ENCODE measurements at regions not wholly inside any gene's neighbourhood (a gene's known extent, or its start where the extent isn't known, plus 50 kb on each side); places are given as distances from the start of the nearest gene placed in this dataset.
"Not testable (repeated sequence)": the region's sequence is repeated elsewhere in the genome, so short reads cannot be mapped to it uniquely, and the experiment has no call there.

GRCh38 chr13:34165158-34165557 is 347.2 kb downstream of the RFC3 start:
- DNase-seq (ENCODE audit: low read depth in 2 of 2): no peak

- no peak for DNase-seq (ENCODE audit: low read depth in 2 of 2)
These were observed 348.5 kb downstream of the RFC3 start for GRCh38 chr13:34166406-34166805.

GRCh38 chr13:34167347-34167746 is 349.4 kb downstream of the RFC3 start:
- no peak for DNase-seq (ENCODE audit: low read depth in 2 of 2)

DNA sequence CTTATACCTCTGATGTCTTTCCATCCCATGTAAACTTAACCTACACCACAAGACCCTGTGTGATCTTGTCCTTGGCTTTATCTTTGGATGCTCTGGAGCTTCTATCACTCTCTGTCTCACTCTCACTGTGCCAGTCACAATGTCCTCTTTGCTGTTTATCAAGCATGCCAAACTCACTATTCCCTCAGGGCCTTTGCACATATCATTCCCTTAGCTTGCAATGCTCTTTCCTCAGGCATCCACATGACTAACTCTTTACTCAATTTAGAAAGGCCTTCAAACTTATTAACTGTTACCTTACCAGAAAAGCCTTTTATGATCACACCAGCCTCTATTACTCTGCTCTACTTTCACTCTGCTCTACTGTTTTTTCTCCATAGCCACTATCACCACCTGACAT is 354.1 kb downstream of the RFC3 start:
- DNase-seq (ENCODE audit: low read depth in 2 of 2): no peak

- peak; percentile 45 to 54 for DNase-seq (ENCODE audit: low read depth in 2 of 2)
These were observed 356.8 kb downstream of the RFC3 start for GRCh38 chr13:34174671-34175145.

DNA sequence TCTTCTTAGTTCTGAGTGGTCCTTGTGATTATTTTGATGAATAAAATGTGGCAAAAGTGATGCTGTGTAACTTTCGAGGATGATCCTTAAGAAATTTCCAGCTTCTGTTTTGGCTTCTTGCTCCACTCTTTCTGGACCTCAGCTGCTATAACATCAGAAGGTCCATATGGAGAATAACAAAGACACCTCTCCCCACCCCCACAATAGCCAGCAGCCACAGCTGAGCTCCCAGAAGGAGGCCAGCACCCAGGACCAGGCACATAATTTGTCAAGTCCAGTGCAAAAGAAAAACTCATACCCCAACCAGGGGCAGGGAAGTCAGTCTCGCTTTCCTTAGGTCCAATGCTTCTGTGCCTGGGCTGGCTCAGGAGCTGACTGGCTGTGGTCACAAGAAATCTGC is 357.6 kb downstream of the RFC3 start:
- no peak for DNase-seq (ENCODE audit: low read depth in 2 of 2)

DNA sequence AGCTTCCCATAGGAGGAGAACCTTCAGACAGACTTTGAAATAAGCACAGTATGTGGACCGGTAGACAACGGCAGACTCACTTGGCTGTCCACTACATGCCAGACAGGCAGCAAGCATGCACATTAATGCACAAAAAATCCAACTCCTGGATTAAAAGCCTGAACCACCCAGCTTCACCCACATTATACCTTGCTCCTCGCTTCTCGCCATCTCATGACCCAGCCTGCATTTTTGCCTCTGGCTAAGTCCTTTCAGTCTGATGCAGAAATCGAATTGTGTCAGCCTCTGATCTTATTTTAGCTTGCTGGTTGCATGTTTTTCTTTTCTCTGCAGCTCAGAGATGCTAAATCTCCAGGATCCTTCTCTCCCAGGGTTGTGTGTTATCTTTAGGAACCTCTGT is 358.7 kb downstream of the RFC3 start:
- no peak for DNase-seq (ENCODE audit: low read depth in 2 of 2)

DNA sequence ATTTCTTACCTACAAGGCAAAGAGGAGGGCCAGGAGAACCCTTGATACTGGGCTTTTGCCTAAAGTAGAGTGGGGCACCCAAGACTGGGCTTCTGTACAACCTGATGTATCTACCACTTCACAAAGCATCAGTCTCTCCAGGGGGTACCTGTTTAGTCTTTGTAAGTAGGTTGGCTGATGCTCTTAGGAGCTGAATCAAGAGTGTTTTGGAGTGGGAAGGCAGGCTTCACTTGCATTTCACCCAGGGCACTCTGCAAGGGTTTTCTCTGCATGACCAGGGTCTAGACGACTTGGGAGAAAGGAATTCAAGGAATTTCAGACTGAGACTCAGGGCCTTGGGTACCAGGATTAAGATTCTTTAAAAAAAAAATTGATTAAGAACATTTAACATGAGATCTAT is 361.5 kb downstream of the RFC3 start:
- no peak for DNase-seq (ENCODE audit: low read depth in 2 of 2)

DNA sequence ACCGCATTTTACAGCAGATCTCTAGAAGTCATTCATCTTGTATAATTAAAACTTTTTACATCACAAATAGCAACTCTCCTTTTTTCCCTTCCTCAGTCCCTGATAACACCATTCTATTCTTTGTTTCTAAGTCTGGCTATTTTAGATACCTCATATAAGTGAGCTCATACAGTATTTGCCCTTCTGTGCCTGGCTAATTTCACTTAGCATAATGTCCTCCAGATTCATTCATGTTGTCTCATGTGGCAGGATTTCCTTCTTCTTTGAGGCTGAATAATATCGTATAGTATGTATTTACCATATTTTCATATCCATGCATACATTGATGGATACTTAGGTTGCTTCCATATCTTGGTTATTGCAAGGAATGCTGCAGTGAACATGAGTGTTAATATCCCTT is 362.0 kb downstream of the RFC3 start:
- no peak for DNase-seq (ENCODE audit: low read depth in 2 of 2)

DNA sequence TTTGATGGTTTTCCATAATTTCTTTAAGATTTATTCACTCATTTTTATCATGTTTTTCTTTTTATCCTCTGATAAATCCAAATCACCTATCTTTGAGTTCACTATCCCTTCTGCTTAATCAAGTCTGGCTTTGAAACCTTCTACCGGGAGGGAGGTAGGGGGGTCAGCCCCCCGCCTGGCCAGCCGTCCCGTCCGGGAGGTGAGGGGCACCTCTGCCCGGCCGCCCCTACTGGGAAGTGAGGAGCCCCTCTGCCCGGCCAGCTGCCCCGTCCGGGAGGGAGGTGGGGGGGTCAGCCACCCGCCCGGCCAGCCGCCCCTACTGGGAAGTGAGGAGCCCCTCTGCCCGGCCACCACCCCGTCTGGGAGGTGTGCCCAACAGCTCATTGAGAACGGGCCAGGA is 363.3 kb downstream of the RFC3 start:
- DNase-seq (ENCODE audit: low read depth in 2 of 2): not testable (repeated sequence)

- no peak for DNase-seq (ENCODE audit: low read depth in 2 of 2)
These were observed 372.0 kb downstream of the RFC3 start for GRCh38 chr13:34189946-34190345.

DNA sequence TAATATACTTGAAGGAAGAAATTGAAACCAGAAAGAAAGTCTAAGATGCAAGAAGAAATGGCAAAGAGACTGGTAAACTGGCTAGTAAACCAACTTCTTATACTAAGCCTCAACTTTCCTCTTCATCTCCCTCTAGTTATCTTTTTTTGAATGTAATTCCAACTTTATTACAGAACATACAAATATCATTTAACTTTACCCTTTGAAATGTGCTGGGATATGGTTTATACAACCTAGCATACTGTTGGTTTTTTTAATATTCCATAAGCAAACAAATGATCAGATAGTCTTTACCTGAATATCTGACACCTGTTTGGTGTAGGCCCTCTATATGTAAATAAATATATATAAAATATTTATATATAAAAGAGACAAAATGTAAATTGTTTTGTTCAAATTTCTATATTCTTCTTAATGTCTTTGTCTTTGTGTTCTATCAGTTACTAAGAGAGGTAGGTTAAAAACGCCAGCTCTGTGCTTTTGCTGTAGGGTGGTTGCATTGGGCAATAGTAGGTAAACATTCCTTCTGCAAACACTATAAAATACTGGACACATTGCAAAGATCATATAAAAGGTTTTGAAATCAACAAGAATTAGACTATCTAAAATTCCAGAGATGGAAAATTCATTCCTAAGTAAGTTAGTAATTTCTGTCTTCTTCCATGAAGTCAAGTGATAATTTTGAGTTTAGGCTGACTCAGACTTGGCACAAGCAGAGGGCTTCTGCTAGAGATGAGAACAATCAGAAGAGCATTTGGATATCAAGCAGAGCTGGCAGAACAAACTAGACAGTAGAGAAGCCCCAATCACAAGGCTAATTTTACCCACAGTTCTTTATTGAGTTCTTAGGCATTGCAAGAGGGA is 383.3 kb downstream of the RFC3 start:
- DNase-seq (ENCODE audit: low read depth in 2 of 2): peak; percentile 62 to 65

GRCh38 chr13:34207334-34207733 is 389.4 kb downstream of the RFC3 start:
- peak; percentile 65 to 73 for DNase-seq (ENCODE audit: low read depth in 2 of 2)

DNA sequence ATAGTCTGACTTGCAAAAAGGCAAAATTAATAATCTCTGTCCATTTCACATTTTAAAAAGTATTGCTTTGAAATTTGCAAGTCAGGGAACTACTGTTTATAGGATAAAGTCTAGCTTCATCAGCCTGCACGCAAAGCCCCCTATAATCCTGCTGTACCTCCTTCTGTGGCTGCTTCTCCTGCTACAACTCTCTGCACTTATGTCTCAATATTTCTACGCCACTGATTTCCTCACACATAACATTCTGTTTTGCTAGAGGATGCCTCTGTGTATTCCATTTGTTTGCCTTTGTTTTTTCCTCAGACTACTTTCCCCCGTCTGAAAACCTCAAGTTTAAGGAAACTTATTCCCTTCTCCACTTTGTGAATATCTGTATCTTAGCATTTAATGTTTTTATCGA is 389.9 kb downstream of the RFC3 start:
- DNase-seq (ENCODE audit: low read depth in 2 of 2): no peak

GRCh38 chr13:34208336-34208735 is 390.4 kb downstream of the RFC3 start:
- DNase-seq (ENCODE audit: low read depth in 2 of 2): peak; percentile 62 to 65

- DNase-seq (ENCODE audit: low read depth in 2 of 2): no peak
These were observed 392.4 kb downstream of the RFC3 start for GRCh38 chr13:34210341-34210740.

- no peak for DNase-seq (ENCODE audit: low read depth in 2 of 2)
These were observed 396.7 kb downstream of the RFC3 start for GRCh38 chr13:34214686-34215085.

DNA sequence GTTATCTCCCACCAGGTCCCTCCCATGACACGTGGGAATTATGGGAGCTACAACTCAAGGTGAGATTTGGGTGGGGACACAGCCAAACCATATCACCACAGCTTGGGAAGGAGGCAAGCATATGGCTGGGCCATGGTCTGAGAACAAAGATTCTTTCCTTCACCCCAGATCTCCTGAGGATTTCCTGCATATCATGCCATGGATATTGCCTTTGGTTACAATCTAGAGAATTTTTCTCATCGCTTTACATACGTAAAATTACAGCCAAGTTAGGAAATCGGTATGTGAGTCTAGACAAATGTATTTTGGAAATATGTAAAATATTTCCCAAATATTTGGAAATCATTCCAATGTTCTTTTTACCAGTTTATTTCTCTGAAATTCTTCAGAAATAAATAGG is 398.3 kb downstream of the RFC3 start:
- peak; percentile 30 to 34 for DNase-seq (ENCODE audit: low read depth in 2 of 2)

DNA sequence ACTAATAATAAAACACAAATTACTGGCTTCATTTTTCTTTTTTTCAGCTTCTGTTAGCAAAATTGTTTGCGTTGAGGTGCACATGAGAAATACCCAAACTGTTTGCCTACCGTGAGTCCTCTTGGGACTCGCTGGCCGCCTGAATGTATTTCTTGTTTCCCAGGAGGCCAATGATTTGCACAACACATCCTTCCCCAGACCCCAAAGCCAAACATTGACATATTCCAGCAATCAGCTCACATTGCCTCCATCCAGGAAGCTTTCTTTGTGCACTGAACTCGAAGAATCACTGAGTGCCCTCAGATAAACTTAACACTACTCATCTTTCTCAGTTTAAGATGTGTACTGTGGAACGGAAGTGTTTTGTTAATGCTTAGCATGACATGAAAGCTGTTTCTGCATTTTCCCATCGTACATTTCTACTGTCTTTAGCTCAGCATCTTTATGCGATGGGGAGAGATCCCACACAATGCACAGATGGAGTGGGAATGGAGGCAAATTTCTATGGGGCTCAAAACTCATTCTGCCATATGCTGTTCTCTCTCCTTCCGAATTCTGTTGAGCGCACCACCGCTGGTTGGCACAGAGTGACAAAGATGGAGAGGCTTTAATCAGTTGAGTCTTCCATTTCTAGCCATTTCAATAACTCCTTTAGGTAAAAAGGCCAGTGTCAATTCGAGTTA is 399.5 kb downstream of the RFC3 start:
- DNase-seq (ENCODE audit: low read depth in 2 of 2): no peak

GRCh38 chr13:34223984-34224383 is 406.0 kb downstream of the RFC3 start:
- no peak for DNase-seq (ENCODE audit: low read depth in 2 of 2)

- DNase-seq (ENCODE audit: low read depth in 2 of 2): no peak
These were observed 406.9 kb downstream of the RFC3 start for GRCh38 chr13:34224877-34225276.

DNA sequence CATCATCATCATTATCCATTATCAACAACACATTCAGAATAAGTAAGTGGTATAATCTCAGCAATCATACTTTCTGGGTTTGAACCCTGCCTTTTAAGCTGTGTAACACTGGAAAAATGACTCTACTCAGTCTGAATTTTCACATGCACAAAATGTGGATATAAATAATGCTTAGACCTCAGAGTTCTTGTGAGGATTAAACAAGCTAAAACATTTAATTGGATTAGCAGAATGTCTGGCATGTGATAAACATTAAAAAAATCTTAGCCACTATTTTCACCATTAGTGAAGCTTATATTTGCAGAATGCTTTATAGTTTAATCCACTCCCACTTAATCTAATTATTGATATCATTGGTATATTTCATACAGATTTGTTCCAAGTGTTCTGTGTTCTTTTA is 412.3 kb downstream of the RFC3 start:
- no peak for DNase-seq (ENCODE audit: low read depth in 2 of 2)

- DNase-seq (ENCODE audit: low read depth in 2 of 2): no peak
These were observed 423.4 kb downstream of the RFC3 start for GRCh38 chr13:34241332-34241731.

Data from fibroblast of skin of left biceps (primary cell).